GM19023 (cell line): ENCODE measurements at regions not wholly inside any gene's neighbourhood (a gene's known extent, or its start where the extent isn't known, plus 50 kb on each side); places are given as distances from the start of the nearest gene placed in this dataset.
"Not testable (repeated sequence)": the region's sequence is repeated elsewhere in the genome, so short reads cannot be mapped to it uniquely, and the experiment has no call there.

Source experiments
- ATAC-seq: cut with Tn5 transposase; IDR thresholded peaks from one replicate; pipeline ENCODE4 v1.9.1; 2021; ENCODE audit warnings: mild to moderate bottlenecking, moderate library complexity; ENCODE audit not compliant: unreplicated experiment

- ATAC-seq, result no peak
Observed at GRCh38 chr5:94102849-94103248, 361.4 kb upstream of the POU5F2 start.

GRCh38 chr5:94097384-94097783 lies 356.0 kb upstream of the POU5F2 start:
- not testable (repeated sequence) for ATAC-seq

- no peak for ATAC-seq
Observed at GRCh38 chr5:94094793-94095441, 353.5 kb upstream of the POU5F2 start.

GRCh38 chr5:94093300-94093699 lies 351.9 kb upstream of the POU5F2 start:
- ATAC-seq, result no peak

- ATAC-seq, result not testable (repeated sequence)
Observed at GRCh38 chr5:94086635-94087034, 345.2 kb upstream of the POU5F2 start.

- ATAC-seq, result no peak
Observed at GRCh38 chr5:94086194-94086593, 344.8 kb upstream of the POU5F2 start.

GRCh38 chr5:94082405-94082804 lies 341.0 kb upstream of the POU5F2 start:
- no peak for ATAC-seq

- ATAC-seq, result no peak
Observed at GRCh38 chr5:94081088-94081487, 339.7 kb upstream of the POU5F2 start.

- no peak for ATAC-seq
Observed at GRCh38 chr5:94080390-94080789, 339.0 kb upstream of the POU5F2 start.

GRCh38 chr5:94072116-94072515 lies 330.7 kb upstream of the POU5F2 start:
- ATAC-seq, result no peak

GRCh38 chr5:94066437-94067207 lies 325.2 kb upstream of the POU5F2 start:
- no peak for ATAC-seq

- ATAC-seq, result no peak
Observed at GRCh38 chr5:94064025-94064424, 322.6 kb upstream of the POU5F2 start.

GRCh38 chr5:94057655-94058054 lies 316.3 kb upstream of the POU5F2 start:
- no peak for ATAC-seq

GRCh38 chr5:94057217-94057616 lies 315.8 kb upstream of the POU5F2 start:
- ATAC-seq, result no peak

- ATAC-seq, result peak; percentile 74
Observed at GRCh38 chr5:94049307-94049922, 308.0 kb upstream of the POU5F2 start.

GRCh38 chr5:94045839-94046782 lies 304.7 kb upstream of the POU5F2 start:
- ATAC-seq, result no peak

- ATAC-seq, result no peak
Observed at GRCh38 chr5:94043311-94043710, 301.9 kb upstream of the POU5F2 start.

- ATAC-seq, result no peak
Observed at GRCh38 chr5:94040591-94041148, 299.3 kb upstream of the POU5F2 start.

- no peak for ATAC-seq
Observed at GRCh38 chr5:94039101-94039500, 297.7 kb upstream of the POU5F2 start.

- no peak for ATAC-seq
Observed at GRCh38 chr5:94031631-94032030, 290.2 kb upstream of the POU5F2 start.

GRCh38 chr5:94028001-94028400 lies 286.6 kb upstream of the POU5F2 start:
- ATAC-seq, result no peak
